ENCODE measurements at regions not wholly inside any gene's neighbourhood (a gene's known extent, or its start where the extent isn't known, plus 50 kb on each side); places are given as distances from the start of the nearest gene placed in this dataset.
"Not testable (repeated sequence)": the region's sequence is repeated elsewhere in the genome, so short reads cannot be mapped to it uniquely, and the experiment has no call there.

DNA sequence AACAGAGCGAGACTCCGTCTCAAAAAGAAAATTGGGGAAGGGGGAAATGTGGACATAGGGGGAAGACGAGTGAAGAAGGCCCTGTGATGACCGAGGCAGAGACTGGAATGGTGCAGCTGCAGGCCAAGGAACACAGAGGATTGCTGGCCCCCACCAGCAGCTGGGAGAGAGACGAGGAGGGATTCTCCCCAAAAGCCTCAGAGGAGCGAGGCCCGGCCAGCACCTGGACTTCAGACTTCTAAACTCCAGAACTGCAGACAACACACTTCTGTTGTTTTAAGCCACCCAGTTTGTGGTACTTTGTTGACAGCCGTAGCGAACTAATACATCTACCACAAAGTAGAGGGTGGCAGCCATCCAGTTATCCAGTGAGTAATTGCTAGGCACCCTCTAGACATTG is 124.6 kb downstream of the ATPSCKMT start:
- DNase-seq: no peak

DNA sequence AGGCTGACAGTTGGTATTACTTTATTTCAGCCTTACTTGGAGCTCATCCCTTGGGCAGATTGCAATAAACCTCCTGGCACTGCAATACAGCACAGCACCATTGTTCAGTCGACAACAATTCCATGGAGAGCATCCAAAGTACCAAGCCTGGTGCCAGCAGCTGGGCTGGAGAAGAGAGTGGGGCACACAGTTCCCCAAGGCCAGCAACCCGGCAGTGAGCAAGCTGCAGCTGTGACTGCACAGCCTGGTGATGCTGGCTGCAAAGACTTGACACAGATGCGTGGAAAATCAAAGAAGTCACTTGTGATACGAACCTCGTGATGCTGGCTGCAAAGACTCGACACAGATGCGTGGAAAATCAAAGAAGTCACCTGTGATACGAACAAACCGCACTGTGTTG is 125.4 kb downstream of the ATPSCKMT start:
- no peak for DNase-seq

DNA sequence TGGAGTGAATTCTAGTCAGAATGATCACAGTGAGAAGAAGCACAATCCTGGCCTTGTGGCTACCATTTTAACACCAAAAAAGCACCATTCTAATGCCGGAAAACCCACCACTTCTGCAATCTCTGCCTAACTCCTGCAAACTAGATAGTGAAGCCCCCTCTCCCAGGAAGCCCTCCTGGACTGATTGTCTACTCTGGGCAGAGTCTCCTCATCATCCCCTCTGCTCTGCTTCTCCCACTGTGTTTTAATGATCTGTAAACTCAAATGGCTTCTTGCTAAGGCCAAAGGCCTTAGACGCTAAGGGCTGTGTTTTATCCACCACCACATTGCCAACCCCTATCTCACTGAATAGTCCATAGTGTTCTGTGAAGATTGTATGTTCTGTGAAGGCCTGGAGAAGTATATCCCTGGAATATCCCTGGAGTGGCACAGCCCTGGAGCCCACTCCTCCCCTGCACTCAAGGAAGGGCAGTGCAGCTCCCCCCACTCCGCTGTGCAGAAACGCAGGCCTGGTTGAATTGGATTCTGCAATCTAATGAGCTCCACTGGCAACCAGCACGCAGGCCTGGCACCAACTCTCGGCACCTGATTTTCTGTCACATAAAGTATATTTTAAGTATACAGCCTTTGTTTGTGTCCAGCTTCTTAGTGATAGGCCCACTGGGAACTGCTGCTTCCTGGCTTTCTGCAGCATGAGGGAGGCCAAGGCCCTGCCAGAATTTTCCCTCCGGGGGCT is 126.3 kb downstream of the ATPSCKMT start:
- no peak for DNase-seq

DNA sequence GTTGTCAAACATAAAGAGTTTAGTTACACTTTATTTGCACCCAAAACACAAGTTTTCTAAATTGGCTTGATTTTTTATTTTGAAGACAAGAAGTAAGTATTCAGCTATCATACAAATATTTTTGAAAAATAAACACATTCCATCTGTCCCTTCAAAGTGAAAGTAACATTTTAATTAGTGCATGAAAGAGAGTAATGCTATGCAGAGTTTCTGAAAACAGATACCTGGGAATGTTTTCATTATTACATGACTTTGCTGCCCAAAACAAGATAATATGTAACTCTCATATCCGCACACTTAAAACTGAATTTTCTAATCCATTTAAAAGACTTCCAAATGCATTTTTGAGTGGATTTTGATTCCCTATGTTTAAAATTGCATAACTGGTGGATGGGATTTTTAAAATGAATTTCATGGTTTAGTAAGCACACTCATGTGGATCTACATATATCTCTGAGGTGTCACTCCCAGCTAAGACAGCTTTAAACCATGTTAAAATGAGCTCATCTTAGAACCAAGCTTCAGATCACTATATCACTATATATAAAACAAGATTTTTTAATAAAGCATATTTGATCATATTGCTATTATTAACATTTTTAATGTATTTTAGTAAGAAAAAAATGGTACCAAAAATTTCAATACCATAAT is 127.5 kb downstream of the ATPSCKMT start:
- DNase-seq: no peak

DNA sequence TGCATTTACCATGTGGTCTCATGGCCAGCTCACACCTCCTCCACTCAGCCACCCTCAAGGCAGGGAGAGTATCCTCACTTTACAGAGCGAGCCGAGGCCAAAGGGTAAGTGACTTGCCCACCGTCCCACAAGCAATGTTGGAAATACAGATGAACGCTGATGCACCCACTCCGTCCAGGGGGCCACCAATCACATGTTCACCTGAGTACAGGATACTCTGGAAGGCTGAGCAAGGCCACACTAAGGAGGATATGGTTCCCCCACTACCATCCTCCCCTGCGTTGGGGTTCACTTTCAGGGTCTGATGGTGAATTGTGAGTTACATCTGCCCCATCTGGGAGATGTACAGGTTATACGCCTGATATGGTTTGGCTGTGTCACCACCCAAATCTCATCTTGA is 128.8 kb downstream of the ATPSCKMT start:
- DNase-seq: no peak

DNA sequence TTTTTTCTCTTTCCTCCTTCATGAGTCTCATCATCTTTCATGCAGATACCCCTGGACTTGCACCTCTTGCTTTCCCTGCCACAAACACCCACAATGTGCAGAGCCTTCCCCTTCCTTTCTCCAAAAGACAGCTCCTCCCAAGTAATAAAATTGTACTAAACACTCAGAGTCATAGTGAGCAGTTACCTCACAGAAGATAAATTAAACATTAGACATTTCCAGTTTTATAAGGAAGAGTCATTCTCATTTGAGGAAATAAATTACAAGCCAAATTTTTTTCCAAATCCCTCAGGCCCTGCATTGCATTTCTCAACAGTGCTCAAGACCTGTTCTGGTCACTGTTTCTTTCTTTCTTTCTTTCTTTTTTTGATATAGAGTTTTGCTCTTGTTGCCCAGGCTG is 131.5 kb downstream of the ATPSCKMT start:
- no peak for DNase-seq

DNA sequence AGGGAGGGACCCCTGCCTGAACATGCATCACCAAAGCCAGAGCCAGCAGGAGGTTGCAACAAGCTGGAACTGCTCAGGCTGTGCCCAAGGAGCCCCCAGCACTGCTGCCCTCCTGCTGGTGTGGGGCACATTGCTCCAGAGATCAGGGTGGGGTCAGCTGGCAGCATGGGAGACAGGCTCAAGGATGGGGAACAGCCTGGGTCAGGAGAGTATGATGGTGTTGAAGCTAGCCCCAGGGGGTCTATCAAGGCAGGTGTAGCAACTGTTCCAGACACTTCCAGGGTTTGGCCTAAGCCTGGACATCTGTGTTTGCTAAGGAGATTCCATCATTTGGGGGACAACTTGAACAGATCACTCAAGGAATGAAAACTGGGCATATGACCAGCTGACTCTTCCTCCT is 133.1 kb downstream of the ATPSCKMT start:
- DNase-seq: no peak

DNA sequence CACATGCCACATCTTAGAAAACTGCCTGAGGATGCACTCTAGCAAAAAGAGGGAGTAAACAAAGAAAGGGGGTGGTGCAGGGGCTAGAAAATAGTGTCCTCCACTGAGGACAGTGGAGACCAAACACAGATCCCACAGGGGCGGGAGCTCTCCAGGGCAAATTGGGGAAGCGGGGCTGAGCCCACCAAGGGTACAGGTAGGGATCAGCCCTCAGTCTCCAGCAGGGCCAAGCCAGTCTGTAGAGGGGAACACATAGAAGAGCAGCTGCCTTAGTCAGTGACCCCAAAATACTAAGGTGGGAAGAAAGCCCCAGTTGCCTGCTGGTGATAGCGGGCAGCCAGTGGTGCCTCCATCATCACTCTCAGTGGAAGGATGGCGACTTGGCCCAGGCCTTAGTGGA is 134.0 kb downstream of the ATPSCKMT start:
- no peak for DNase-seq

DNA sequence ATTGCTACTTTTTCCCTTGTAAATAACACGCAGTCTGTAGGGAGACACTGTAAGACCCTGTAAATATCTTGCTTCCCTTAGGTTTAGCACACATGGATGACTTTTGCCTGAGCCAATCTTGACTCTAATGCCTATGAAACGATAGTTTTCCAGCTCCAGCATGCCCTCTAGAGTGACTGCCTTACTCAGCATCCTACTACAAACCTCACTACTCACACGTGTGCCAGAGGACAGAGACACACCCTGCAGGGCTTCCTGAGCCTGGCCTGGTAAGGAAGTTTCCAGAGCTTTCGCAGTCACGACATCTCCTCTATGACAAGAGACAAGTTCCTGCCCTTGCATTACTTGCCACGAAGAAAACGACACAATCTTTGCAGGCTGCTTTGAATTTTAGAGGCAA is 138.1 kb downstream of the ATPSCKMT start:
- no peak for DNase-seq

DNA sequence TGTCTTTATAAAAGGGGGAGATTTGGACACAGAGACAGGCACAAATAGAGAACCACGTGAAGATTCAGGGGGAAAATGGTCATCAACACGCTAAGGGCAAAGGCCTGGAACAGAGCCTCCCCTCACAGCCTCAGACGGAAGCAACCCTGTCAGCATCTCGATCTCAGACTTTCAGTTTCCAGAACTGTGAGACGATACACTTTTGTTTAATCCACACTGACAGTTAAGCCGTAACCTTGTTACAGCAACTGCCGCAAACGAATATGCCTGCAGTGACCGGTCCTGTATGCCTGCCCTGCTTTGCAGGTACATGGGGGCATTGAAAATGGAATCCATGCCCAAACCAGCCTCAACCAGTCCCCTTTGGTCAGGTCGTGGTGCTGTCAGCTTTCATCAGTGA is 139.5 kb downstream of the ATPSCKMT start:
- DNase-seq: no peak

DNA sequence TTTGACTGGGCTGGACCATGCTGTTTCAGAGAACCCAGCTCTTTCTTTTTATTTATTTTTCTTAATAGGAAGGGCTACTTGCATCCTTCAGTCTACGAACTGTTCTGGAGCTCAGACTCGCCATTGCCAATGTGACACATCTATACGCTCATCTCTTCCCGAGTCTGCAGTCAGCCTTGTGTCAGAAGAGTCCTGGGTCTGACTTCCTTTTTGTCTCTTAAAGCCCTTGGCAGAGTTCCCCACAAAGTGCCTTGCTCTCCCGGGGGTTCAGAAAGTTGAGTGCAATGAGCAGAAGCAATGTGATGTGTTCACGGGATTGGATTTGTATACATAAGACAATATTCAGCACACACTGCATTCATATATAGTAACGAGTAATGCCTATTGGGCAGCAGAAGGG is 140.4 kb downstream of the ATPSCKMT start:
- no peak for DNase-seq

DNA sequence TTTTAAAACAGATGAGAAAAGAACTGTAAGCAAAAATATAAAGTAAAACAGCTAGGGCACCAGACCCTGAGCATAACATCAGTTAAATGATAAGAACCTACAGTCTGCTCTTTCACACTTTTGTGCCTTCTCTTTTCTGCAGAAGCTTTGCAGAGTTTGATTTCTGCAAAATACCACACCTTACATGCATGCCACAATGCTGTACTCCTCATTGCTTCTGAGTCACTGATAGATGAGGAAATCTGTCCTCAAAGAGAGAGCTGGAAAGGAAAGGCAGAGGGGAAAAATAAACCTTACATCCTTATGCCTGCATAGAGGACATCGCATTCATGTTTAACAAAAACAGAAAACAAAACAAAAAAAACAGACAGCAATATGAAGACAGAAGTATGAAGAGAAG is 142.9 kb downstream of the ATPSCKMT start:
- DNase-seq: no peak

DNA sequence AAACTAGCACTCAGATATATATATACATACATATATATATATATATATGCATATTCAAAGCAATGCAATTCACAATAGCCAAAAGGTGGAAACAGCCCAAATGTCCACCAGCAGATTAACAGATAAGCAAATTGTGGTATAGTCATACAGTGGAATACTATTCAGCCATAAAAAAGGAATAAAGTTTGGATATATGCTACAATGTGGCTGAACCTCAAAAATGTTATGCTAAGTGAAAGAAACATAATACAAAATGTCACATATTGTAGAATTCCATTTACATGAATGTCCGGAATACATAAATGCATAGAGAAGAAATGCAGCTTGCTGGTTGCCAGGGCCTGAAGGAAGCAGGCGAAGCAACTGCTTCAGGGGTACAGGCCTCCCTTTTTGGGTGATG is 143.4 kb downstream of the ATPSCKMT start:
- DNase-seq: no peak

DNA sequence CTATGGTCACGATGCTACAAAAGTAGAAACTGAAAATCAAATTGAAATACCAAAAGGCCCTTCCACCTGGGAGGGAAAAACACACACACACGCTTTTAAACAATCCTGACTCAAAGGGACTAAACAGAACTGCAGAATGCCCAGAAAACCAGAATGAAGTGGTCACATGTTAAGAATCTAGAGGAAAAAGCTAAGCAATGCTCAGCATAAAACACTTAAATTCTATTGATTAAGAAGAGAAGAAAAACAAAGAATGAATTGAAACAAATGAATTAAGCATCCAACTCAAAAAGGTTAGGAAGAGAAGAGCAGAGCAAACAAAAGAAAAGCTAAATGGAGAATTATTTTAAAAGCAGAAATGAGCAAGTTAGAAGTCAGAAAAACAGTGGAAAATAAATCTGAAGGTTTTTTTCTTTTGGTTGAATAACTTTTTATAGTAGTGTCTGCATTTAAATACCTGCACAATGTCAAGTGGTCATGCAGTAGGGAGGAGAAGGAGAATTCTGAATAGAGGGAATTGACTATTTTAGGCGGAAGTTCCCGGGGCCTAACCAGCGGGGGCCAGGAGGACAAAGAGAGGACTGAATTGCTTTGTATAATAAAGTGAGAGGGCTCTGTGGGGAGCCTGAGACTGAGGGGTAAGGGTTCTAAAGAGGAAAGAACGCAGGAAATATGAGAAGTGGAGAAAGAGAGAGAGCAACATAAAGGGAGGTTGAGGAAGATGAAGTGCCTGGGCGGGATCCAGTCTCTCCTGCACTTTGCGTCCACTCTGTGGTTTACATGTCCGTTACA is 146.8 kb downstream of the ATPSCKMT start:
- DNase-seq: no peak

DNA sequence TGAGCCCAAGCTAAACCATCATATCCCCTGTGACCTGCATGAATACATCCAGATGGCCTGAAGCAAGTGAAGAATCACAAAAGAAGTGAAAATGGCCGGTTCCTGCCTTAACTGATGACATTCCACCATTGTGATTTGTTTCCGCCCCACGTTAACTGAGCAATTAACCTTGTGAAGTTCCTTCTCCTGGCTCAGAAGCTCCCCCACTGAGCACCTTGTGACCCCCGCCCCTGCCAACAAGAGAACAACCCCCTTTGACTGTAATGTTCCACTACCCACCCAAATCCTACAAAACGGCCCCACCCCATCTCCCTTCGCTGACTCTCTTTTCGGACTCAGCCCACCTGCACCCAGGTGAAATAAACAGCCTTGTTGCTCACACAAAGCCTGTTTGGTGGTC is 147.5 kb downstream of the ATPSCKMT start:
- not testable (repeated sequence) for DNase-seq

DNA sequence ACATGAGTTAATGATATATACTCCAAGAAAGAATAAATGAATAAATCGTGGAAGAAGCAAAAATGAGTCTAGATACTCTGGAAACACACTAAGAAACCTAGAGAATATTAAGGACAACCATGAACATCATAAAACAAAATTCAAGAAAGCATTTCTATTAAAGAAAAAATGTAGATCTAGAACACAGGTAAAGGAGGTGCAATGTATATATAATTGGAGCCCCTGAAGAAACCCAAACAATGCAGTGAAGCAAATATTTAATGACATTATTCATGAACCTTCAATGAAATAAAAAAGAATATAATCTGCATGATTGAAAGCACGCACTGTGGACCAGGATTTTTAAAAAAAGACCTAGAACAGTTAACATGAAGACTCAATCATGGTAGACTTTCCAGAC is 150.1 kb downstream of the ATPSCKMT start:
- DNase-seq: no peak

DNA sequence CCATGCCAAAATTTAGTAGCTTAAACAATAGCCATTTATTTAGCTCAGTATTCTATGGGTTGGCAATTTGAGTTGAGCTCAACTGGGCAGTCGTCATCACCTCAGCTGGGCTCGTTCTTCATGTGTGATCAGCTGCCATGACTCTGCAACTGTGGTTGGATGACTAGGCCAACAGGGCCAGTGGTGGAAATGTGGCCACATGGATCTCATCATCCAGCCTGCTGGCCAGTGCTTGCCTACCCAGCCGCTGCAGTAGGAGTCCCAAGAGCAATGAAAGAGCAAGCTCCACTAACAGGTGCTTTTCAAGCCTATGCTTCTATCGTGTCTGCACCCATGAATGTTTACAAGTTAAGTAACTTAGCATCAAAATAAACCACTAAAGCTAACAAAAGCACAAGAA is 158.0 kb downstream of the ATPSCKMT start:
- DNase-seq: no peak

DNA sequence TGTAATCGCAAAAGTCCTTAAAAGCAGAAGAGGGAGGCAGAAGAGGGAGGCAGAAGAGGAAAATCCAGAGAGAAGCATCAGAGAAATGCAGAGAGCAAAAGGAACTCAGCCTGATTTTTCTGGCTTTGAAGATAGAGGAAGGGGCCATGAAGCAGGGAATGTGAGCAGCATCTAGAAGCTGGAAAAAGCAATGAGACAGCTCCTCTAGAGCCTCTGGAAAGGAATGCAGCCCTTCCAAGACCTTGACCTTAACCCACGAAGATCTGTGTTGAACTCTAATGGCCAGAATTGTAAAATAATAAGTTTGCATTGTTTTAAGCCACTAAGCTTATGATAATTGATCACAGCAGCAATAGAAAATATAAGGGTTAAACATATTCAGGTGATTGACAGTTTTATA is 159.6 kb downstream of the ATPSCKMT start:
- DNase-seq: no peak

DNA sequence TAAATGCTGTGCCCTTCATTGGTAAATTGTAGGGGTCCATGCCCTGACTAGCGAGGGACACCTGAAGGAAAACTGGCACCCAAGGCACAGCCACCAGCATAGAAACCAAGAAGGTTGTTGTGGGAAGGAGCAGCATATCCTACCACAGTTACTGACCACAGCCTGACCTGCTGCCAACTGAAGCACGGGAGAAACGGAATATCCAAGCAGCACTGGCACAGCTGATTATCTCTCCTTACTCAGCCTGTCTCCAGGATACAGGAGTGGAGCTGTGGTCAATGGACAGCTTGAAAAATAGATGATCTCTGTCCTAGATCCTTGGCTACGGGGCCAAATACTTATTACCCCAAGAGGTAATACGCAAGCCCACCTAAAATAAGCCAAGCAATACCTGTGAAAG is 164.5 kb downstream of the ATPSCKMT start:
- DNase-seq: no peak

DNA sequence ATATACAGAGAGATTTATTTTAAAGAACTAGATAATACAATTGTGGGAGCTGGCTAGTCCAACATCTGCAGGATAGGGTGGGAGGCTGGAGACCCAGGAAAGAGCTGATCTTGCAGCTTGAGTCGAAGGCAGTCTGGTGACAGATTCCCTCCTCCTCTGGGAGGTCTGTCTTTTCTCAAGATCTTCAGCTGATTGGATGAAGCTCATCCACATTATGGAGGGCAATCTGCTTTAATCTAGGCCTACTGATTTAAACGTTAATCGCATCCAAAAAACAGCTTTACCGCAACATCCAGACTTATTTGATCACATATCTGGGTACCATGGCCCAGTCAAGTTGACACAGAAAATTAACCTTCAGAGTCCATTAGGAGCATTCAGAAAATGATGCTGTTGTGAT is 168.1 kb downstream of the ATPSCKMT start:
- DNase-seq: no peak

DNA sequence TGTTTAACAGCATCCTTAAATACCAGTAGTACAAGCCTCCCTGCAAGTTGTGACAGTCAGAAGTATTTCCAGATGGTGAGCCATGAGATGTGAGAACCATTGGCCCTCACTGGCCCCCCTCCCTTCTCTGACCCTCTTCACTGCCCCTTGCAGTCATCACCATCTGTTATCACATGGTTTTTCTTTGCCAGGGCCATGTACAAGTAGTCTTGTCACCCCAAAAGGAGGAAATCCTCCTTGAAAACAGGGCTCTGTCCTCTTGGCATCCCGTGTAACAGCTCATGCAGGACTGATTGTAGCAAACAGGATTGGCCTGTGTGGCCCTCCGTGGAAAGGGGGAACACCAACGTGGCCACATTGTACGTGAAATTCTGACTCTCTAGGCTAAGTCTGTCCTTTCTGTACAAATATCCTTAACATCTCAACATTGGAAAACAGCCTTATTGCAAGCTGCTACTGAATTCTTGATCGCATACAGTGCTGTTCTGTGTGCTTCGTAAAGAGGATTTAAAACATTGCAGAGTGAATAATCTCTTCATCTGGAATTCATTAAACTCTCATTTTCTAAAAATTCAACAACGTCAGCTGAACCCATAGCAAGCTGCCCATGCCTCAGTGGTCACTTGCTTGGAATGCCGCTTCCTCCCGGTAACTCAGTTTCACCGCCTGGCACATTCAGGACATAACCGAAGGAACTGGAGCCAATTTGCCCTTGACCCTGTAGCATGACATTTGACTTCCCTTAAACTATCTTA is 171.7 kb downstream of the ATPSCKMT start:
- no peak for DNase-seq

DNA sequence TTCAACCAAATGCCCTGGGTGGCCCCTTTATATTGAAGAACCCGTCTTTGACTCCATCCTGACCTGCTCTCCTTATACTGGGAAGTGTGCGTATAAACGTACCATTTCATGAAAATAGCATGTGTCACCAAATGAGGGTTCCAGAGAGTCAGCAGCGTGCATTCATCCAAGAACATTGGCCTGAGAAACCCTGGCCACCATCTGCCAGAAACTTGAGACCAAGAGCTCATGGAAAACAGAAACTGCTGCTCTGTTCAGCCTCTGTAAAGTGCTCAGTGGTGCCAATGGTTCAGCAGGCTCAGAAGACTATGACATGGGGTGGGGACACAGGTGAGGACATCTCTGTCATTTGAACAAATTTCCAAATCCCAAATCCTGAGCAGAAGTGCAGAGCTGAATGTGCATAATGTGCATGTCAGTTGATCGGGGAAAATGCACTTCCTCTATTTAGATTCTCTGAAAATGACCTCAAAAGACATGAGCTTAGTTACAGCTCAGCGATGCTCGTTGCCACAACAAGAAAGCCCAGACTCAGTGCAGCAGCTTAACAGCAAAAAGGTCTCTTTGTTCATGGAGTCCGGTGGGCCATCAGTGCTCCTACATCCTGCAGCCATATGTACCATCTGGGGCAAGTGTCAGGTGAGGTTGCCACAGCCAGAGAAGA is 176.1 kb downstream of the ATPSCKMT start:
- DNase-seq: no peak

All from inflammatory macrophage treated with lipopolysaccharide for 4 hours (primary cell).